ENCODE measurements at regions not wholly inside any gene's neighbourhood (a gene's known extent, or its start where the extent isn't known, plus 50 kb on each side); places are given as distances from the start of the nearest gene placed in this dataset.
"Not testable (repeated sequence)": the region's sequence is repeated elsewhere in the genome, so short reads cannot be mapped to it uniquely, and the experiment has no call there.

DNA sequence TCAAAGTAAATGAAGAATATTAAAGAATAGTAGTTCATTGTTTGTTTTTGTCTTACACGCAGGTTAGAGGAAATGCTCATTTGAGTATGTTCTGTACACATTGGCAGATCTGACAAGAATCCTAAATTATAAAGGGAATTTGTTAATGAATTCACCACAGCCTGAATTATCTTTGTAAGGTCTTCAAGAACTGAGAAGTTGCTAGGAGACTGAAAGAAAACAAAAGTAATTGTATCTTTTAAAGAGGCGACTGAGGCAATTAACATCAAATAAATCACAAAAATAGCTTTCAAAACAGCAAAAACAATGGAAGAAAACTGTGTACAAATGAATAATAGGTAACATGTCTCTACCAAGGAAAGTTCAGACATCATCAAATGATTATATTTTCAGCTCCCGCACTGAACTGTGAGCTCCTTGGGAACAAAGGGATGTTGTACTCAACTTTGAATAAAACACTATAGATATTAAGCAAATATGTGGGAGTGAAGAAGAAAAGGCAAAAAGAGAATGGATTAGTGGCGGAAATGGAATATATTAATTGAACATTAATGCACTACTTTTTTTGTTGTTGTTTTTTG, 51.7 kb upstream of the ATIC start:
- intact Hi-C loops (cut with DNase I) = no loop called here
- H3K36me3 ChIP-seq = no peaks in the 10 kb centered on the region
- no peaks in the 10 kb centered on the region for H3K4me1 ChIP-seq
- no peak for ATAC-seq
- TF ChIP-seq POLR2A (IDR thresholded peaks at IDR 0.05) (no peak), CTCF (IDR thresholded peaks at IDR 0.05) (no peak)
- no peaks in the 10 kb centered on the region for H3K27me3 ChIP-seq
- DNase-seq = no peak
- no peak overlapping the region for H3K4me3 ChIP-seq
- WGBS (ENCODE audit: insufficient coverage, low coverage, low lambda C conversion rate, missing lambda C conversion rate) = 54% methylated on average over 4 of the region's 4 CpGs
- H3K9me3 ChIP-seq = no peaks in the 10 kb centered on the region
- no peak overlapping the region for H3K27ac ChIP-seq

GRCh38 chr2:215249501-215249900, 62.4 kb upstream of the ATIC start:
- intact Hi-C loops (cut with DNase I) = no loop called here
- ATAC-seq = no peak
- WGBS (ENCODE audit: insufficient coverage, low coverage, low lambda C conversion rate, missing lambda C conversion rate) = 71% methylated on average over 2 of the region's 2 CpGs
- H3K4me3 ChIP-seq = no peak overlapping the region
- H3K9me3 ChIP-seq = no peaks in the 10 kb centered on the region
- no peak overlapping the region for H3K27ac ChIP-seq
- DNase-seq = no peak
- no peaks in the 10 kb centered on the region for H3K27me3 ChIP-seq
- H3K36me3 ChIP-seq = no peaks in the 10 kb centered on the region
- no peaks in the 10 kb centered on the region for H3K4me1 ChIP-seq
- TF ChIP-seq POLR2A (IDR thresholded peaks at IDR 0.05) (no peak), CTCF (IDR thresholded peaks at IDR 0.05) (no peak)

DNA sequence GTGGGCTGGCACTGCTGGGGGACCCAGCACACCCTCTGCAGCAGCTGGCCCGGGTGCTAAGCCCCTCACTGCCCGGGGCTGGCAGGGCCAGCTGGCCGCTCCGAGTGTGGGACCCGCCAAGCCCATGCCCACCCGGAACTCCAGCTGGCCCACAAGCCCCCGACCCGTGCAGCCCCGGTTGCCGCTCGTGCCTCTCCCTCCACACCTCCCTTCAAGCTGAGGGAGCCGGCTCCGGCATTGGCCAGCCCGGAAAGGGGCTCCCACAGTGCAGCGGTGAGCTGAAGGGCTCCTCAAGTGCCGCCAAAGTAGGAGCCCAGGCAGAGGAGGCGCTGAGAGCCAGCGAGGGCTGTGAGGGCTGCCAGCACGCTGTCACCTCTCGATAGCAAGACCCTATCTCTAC, 65.9 kb upstream of the ATIC start:
- not testable (repeated sequence) for DNase-seq

GRCh38 chr2:215241791-215242305, 70.0 kb upstream of the ATIC start:
- H3K4me1 ChIP-seq = no peaks in the 10 kb centered on the region
- WGBS (ENCODE audit: insufficient coverage, low coverage, low lambda C conversion rate, missing lambda C conversion rate) = 25% methylated on average over 6 of the region's 7 CpGs
- TF ChIP-seq POLR2A (IDR thresholded peaks at IDR 0.05) (no peak), CTCF (IDR thresholded peaks at IDR 0.05) (no peak)
- no peak overlapping the region for H3K27ac ChIP-seq
- intact Hi-C loops (cut with DNase I) = no loop called here
- DNase-seq (no peak), ATAC-seq (no peak)
- H3K27me3 ChIP-seq = no peaks in the 10 kb centered on the region
- H3K9me3 ChIP-seq = no peaks in the 10 kb centered on the region
- no peak overlapping the region for H3K4me3 ChIP-seq
- no peaks in the 10 kb centered on the region for H3K36me3 ChIP-seq

More for the DNA sequence above, 65.9 kb upstream of the ATIC start:
- ATAC-seq; H3K36me3 ChIP-seq; H3K4me3 ChIP-seq; H3K9me3 ChIP-seq; H3K27ac ChIP-seq; H3K4me1 ChIP-seq; intact Hi-C loops (cut with DNase I); H3K27me3 ChIP-seq: not testable (repeated sequence)
- 67% methylated on average over 8 of the region's 20 CpGs for WGBS (ENCODE audit: insufficient coverage, low coverage, low lambda C conversion rate, missing lambda C conversion rate)

DNA sequence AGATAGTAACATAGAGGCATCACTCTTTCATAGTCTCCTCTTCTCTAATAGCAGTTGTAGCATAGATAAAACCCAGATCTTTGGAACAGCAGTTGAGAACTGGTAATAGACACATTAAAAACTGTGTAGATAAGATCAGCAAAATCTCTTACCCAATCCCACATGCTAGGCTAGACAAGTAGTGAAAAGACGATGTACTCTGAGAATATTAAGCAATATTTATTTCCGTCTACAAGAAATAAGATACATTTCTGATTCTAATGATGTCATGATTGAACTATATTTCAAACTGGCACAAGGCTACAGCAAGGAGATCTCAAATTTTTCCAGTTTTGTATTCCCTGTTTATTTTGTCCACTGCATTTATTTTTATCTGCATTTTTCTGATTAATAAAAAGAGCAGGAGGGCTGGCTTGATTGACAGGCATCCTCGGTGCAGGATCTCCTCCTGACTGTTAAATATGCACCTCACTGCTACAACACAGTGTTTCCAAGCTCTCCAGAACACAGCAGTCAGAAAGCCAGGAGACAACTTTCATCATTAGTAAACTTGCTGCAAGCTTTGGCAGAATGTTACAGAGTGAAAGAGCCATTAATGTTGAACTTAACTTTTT, 73.3 kb upstream of the ATIC start:
- no peak for ATAC-seq
- no peaks in the 10 kb centered on the region for H3K4me1 ChIP-seq
- H3K36me3 ChIP-seq = no peaks in the 10 kb centered on the region
- no peaks in the 10 kb centered on the region for H3K27me3 ChIP-seq
- WGBS (ENCODE audit: insufficient coverage, low coverage, low lambda C conversion rate, missing lambda C conversion rate) = 16% methylated on average over 3 of the region's 3 CpGs
- no peak overlapping the region for H3K27ac ChIP-seq
- H3K4me3 ChIP-seq = no peak overlapping the region
- no peaks in the 10 kb centered on the region for H3K9me3 ChIP-seq
- no peak for DNase-seq
- TF ChIP-seq CTCF (IDR thresholded peaks at IDR 0.05) (no peak), POLR2A (IDR thresholded peaks at IDR 0.05) (no peak)
- intact Hi-C loops (cut with DNase I) = no loop called here
